EL (cell line): ENCODE measurements at regions not wholly inside any gene's neighbourhood (a gene's known extent, or its start where the extent isn't known, plus 50 kb on each side); places are given as distances from the start of the nearest gene placed in this dataset.
"Not testable (repeated sequence)": the region's sequence is repeated elsewhere in the genome, so short reads cannot be mapped to it uniquely, and the experiment has no call there.

Experiments used
- DNase-seq: peaks from one replicate; pipeline ENCODE4 v3.0.0-alpha.2; 2016

DNA sequence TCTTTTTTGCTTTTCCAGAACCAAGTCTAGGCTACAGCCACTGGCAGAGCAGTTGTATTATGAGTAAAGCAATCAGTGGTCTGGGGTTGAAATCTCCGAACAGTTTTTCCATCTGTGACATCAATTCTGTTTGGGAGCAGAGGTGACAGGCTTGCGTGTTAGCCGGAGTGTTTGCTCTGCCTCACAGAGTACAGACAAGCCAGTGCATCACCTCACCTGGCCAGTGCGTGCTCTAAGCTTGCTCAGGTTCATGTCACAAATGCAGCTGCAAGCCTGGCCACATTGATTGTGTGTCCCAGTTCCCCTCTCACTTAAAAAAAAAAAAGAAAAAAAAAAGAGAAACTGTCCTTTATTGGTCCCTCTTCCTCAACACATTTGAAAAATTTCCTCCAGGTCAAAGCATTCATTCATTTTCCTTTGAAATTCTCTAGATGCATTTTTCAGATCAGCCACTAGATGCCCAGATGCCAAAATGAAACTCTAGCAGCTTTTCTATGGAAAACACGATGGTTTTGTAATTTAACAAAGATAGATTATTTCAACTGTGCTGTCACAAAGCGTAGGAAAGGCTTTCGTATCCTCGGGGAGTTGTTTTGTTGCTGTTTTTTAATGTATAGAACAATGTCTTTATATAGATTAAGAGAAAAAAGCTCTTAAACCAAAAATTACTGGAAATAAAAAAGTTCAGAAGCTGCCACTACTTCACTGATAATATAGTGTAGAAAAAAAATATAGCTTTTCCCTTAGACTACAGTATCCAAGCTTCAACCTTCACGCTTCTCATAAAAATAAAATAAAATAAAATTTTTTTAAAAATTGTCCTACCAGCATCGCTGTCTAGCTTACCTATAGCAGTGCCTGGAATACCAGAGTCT is 585.5 kb downstream of the TLE1 start:
- DNase-seq, result no peak

DNA sequence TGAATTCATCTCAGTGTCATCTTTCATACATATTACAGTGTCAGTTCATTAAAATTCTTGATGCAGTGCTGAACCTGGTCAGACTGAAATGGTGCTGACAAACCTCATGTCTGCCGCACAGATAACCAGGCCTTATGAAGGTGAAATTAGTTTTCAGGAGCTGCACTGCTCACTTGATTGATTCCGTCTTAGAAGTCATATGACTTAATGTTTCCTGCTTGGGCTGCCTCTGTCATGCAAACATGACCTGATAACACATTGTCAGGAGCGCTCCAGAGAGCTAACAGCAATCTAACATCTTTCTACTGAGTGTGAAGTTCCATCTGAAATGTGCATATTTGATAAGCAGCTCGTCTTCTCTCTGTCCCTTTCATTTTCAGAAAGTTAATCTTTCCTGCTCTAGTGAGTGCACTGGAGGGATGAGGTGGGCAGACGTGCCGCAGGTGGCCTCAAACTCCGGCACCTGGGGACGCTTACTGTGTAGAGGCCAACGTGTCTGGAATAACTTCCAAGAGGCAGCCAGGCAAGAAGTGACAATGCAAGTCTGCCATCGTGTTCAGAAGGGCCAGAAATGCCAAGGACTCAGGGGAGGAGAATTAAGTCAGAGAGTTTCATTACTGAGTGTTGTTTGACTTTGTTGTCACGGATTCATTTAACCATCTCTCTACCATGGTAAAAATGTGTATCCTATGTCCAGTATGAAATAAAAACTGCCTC is 592.1 kb downstream of the TLE1 start:
- no peak for DNase-seq

DNA sequence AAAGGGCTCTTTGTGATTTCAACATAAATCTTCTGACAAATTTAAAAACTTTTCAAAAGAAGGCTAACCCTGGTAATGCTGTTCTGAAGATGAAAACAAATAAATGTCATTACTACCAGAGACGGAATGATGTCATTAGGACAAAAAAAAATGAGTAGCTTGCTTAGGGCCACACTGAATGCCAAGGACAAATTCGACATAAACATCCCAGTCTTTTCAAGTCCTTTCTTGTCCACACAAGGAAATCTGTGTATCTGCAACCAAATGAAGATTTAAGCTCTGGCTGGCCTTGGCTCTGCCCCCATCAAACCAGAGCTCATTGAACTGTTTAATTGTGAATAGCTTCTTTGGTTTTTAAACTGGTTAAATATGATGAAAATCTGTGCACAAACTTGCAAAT is 592.7 kb downstream of the TLE1 start:
- no peak for DNase-seq

DNA sequence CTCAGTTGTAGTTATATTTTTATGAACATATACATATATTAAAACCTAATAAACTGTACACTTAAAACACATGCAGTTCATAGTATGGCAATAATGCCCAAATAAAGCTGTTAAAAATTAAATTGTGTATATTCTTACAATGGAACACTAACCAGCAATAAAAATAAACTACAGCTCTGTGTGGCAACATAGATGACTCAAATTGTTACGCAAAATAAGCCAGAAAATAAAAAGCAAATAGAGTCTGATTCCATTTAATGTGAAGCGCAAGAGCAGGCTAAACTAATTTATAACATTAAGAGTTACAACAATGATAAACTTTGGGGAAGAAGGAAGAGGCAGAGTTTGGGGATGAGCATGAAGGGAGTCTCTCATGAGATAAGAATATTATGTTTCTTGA is 597.3 kb downstream of the TLE1 start:
- DNase-seq, result no peak

DNA sequence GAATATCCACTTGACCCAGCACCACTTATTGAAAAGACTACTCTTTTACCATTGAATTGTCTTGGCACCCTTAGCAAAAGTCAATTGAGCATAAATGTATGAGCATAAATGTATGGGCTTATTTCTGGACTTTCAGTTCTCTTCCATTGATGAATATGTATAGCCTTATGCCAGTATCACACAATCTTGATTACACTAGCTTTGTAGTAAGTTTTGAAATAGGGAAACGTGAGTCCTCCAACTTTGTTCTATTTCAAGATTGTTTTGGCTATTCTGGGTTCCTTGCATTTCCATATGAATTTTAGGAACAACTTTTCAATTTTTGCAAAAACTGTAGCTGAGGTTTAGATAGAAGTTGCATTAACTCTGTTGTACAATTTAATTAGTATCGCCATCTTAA is 601.0 kb downstream of the TLE1 start:
- DNase-seq, result no peak

- no peak for DNase-seq
Observed at GRCh38 chr9:81086416-81086815, 602.9 kb downstream of the TLE1 start.

GRCh38 chr9:81083854-81084512 is 605.4 kb downstream of the TLE1 start:
- peak; percentile 75 for DNase-seq

- peak; percentile 41 for DNase-seq
Observed at GRCh38 chr9:81083067-81083466, 606.3 kb downstream of the TLE1 start.

DNA sequence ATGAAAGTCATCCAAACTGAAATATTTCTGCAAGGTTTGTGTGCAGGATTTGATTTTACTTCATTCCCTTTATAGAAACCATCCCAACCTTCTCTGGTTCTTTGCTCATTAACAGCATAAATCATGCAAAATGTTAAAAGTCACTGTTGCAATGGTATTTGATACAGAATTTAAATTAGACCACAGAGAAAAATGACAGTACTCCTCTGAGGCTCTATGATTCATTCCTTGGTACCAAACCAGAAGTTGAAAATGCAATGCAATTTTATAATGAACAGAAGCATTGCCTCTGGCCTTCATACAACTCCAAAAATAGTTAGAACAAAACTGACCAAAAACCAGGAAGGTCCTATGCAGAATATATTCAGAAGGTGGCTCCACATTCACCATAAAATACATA is 607.1 kb downstream of the TLE1 start:
- DNase-seq, result peak; percentile 43

GRCh38 chr9:81080900-81081299 is 608.4 kb downstream of the TLE1 start:
- DNase-seq, result no peak

GRCh38 chr9:81080185-81080584 is 609.2 kb downstream of the TLE1 start:
- DNase-seq, result no peak

DNA sequence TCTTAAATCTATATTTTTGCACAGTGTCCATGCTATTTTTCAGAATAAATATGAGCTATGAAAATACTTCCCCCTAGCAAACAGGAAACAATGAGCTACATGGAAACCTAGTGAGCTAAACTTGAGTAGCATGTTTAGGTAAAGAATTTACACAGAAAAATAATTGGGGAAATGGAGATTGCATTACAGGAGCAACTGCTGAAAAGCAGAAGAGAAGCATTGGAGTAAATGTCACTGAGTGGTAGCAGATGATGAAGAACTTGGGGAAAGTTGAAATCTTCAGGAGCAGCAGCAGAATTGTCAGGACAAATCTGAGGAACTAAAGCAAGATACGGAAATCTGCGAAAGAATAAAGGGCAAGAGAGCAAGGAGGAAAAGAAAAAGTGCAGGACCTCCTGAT is 610.3 kb downstream of the TLE1 start:
- DNase-seq, result no peak

DNA sequence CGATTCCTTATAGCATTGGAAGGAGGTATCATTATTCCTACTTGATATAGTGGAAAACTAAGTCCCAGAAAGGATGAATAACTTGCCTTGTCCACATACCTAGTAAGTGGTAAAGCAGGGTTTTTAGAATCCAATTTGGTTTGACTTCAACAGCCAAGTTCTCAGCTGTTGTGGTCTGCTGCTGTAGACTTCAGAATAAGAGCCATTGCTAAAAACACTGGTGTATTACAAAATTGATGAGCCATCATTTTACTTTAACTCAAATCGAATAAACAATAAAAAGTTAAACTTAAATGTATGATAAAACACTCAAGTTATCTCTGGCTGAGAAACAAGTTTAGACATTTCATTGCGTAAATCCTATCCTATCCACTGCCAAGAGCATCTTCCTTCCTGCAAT is 610.8 kb downstream of the TLE1 start:
- DNase-seq, result no peak

DNA sequence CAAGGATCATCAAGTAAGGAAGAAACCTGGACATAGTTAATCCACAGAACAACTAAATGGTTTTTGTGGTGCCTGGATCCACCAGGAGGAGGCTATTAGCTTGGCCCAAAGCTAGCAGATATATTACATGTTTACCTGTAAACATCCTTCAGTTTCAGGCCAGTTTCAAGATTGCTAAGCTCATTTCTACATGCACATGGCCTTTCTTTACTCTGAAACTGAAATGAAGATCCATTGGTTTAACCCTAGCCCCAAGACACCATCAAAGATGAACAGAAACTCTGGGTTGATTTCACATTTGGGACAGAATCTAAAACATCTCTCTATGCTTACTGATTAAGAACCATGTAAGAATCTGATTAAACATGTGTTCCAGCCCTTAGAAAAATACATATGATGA is 611.8 kb downstream of the TLE1 start:
- no peak for DNase-seq

GRCh38 chr9:81076131-81076530 is 613.2 kb downstream of the TLE1 start:
- no peak for DNase-seq

GRCh38 chr9:81074221-81074620 is 615.1 kb downstream of the TLE1 start:
- DNase-seq, result no peak

- no peak for DNase-seq
Observed at GRCh38 chr9:81073821-81074220, 615.5 kb downstream of the TLE1 start.

- DNase-seq, result no peak
Observed at GRCh38 chr9:81072758-81073157, 616.6 kb downstream of the TLE1 start.

DNA sequence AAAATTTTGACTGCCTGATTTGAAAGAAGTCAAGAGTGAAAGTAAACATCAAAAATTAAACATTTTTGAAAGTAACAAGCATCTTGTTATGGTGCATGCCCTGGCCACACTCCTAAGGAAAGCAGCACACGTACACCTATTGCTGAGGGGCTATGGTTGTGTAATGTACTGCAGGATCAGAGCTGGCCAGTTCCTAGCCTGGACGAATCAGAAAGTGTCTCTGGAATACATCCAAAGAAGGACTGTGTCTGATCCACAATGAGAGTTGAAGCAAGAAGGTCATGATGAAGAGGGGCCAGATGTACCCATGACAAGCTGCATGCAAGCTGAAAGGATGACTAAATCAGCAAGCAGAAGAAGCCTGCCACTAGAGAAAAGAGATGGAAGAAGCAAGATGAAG is 618.2 kb downstream of the TLE1 start:
- DNase-seq, result no peak

DNA sequence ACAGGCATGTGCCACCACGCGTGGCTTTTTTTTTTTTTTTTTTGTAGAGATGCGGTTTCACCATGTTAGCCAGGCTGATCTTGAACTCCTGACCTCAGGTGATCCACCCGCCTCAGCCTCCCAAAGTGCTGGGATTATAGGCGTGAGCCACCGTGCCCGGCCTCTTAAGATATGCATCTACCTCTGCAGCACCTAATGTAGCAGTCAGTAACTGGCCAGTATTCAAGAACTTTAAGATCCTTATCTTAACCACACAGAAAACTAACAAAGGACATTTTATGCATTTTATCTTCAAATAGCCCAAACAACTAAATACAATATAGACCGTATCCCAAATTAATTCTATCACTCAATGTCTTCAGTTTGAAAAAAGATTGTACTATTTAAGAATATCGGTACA is 618.7 kb downstream of the TLE1 start:
- DNase-seq, result no peak

- DNase-seq, result peak; percentile 27
Observed at GRCh38 chr9:81069923-81070322, 619.4 kb downstream of the TLE1 start.

GRCh38 chr9:81069038-81069795 is 620.1 kb downstream of the TLE1 start:
- DNase-seq, result no peak

GRCh38 chr9:81062995-81063394 is 626.4 kb downstream of the TLE1 start:
- DNase-seq, result not testable (repeated sequence)
